Mesenchymal stem cell (in vitro differentiated cells and primary cell): ENCODE measurements at regions not wholly inside any gene's neighbourhood (a gene's known extent, or its start where the extent isn't known, plus 50 kb on each side); places are given as distances from the start of the nearest gene placed in this dataset.

Experiments
- DNase-seq: peaks from one replicate; pipeline ENCODE4 v3.0.0-alpha.2; 2013
- H2AFZ ChIP-seq: one replicate; pipeline ENCODE4 v1.6.1; 2013; ENCODE audit warnings: low read depth, mild to moderate bottlenecking, control low read depth, inconsistent platforms, low read length, moderate library complexity
- H2AK5ac ChIP-seq: 2 replicates; pipeline ENCODE4 v1.6.1; 2013; ENCODE audit warnings: low read length, moderate library complexity, mild to moderate bottlenecking, inconsistent platforms; ENCODE audit not compliant: severe bottlenecking
- H2BK120ac ChIP-seq: one replicate; pipeline ENCODE4 v1.6.1; 2013; ENCODE audit warnings: low read depth, mild to moderate bottlenecking, inconsistent platforms, low read length, moderate library complexity
- H2BK12ac ChIP-seq, 2 experiments: one replicate each; pipeline ENCODE4 v1.6.1; 2013; ENCODE audit warnings: inconsistent platforms in 2 of 2, low read length in 2 of 2, mild to moderate bottlenecking in 2 of 2, moderate library complexity in 2 of 2, control low read depth in 1 of 2
- H2BK15ac ChIP-seq: one replicate; pipeline ENCODE4 v1.6.1; 2013; ENCODE audit warnings: mild to moderate bottlenecking, low read depth, inconsistent platforms; ENCODE audit not compliant: poor library complexity, severe bottlenecking
- H2BK5ac ChIP-seq: 2 replicates; pipeline ENCODE4 v1.6.1; 2013; ENCODE audit warnings: low read depth, mild to moderate bottlenecking, low read length, control low read depth, inconsistent platforms; ENCODE audit not compliant: poor library complexity, severe bottlenecking
- H3K14ac ChIP-seq, 2 experiments: one replicate each; pipeline ENCODE4 v1.6.1; 2013; ENCODE audit warnings: inconsistent platforms in 2 of 2, low read length in 2 of 2, control low read depth in 1 of 2, mild to moderate bottlenecking in 1 of 2, moderate library complexity in 1 of 2
- H3K18ac ChIP-seq, 2 experiments: one replicate each; pipeline ENCODE4 v1.6.1; 2013; ENCODE audit warnings: inconsistent platforms in 2 of 2, low read length in 2 of 2, control low read depth in 1 of 2, low read depth in 1 of 2, mild to moderate bottlenecking in 1 of 2
- H3K23ac ChIP-seq, 2 experiments: one replicate each; pipeline ENCODE4 v1.6.1; 2013; ENCODE audit warnings: inconsistent platforms in 2 of 2, low read length in 2 of 2, mild to moderate bottlenecking in 2 of 2, moderate library complexity in 2 of 2, control low read depth in 1 of 2
- H3K27ac ChIP-seq: 2 replicates; pipeline ENCODE4 v1.5.1; 2013; ENCODE audit warnings: mild to moderate bottlenecking, moderate library complexity, low read length, control low read depth, inconsistent platforms; ENCODE audit not compliant: poor library complexity, severe bottlenecking
- H3K27me3 ChIP-seq, 2 experiments: 2 replicates each; pipeline versions ENCODE4 v1.6.1 to v1.7.0; 2013; ENCODE audit warnings: low read length in 2 of 2, mild to moderate bottlenecking in 2 of 2, moderate library complexity in 2 of 2, control low read depth in 1 of 2, inconsistent platforms in 1 of 2; ENCODE audit not compliant: control insufficient read depth in 1 of 2, insufficient read depth in 1 of 2
- H3K36me3 ChIP-seq, 2 experiments: 2 replicates each; pipeline versions ENCODE4 v1.6.1 to v1.7.0; 2013; ENCODE audit warnings: low read length in 2 of 2, control low read depth in 1 of 2, inconsistent platforms in 1 of 2, low read depth in 1 of 2, mild to moderate bottlenecking in 1 of 2; ENCODE audit not compliant: insufficient read depth in 2 of 2, control insufficient read depth in 1 of 2
- H3K4ac ChIP-seq, 2 experiments: one replicate each; pipeline ENCODE4 v1.6.1; 2013; ENCODE audit warnings: inconsistent platforms in 2 of 2, low read length in 2 of 2, mild to moderate bottlenecking in 2 of 2, moderate library complexity in 2 of 2, control low read depth in 1 of 2, low read depth in 1 of 2
- H3K4me1 ChIP-seq: 2 replicates; pipeline ENCODE4 v1.6.1; 2013; ENCODE audit warnings: low read depth, low read length, control low read depth; ENCODE audit not compliant: control insufficient read depth, insufficient read depth
- H3K4me2 ChIP-seq: 2 replicates; pipeline ENCODE4 v1.6.1; 2013; ENCODE audit warnings: low read length, mild to moderate bottlenecking, inconsistent platforms; ENCODE audit not compliant: poor library complexity, severe bottlenecking
- H3K4me3 ChIP-seq, 2 experiments: 2 replicates each; pipeline versions ENCODE4 v1.5.1 to v1.7.0; 2013; ENCODE audit warnings: low read length in 2 of 2, mild to moderate bottlenecking in 2 of 2, control low read depth in 1 of 2, low read depth in 1 of 2; ENCODE audit not compliant: insufficient read depth in 1 of 2
- H3K79me1 ChIP-seq: replicated peaks from 2 replicates; pipeline ENCODE4 v1.6.1; 2013; ENCODE audit warnings: mild to moderate bottlenecking, control low read depth, low read length, inconsistent platforms; ENCODE audit not compliant: poor library complexity, severe bottlenecking
- H3K9ac ChIP-seq: 2 replicates; pipeline ENCODE4 v1.7.0; 2013; ENCODE audit warnings: mild to moderate bottlenecking, low read length, moderate library complexity
- H3K9me3 ChIP-seq: 2 replicates; pipeline ENCODE4 v1.7.0; 2013; ENCODE audit warnings: mild to moderate bottlenecking, low read length; ENCODE audit not compliant: control insufficient read depth
- H4K8ac ChIP-seq: one replicate; pipeline ENCODE4 v1.6.1; 2013; ENCODE audit warnings: inconsistent platforms, mild to moderate bottlenecking, low read length, moderate library complexity
- H4K91ac ChIP-seq: one replicate; pipeline ENCODE4 v1.6.1; 2013; ENCODE audit warnings: mild to moderate bottlenecking, low read length, inconsistent platforms
- WGBS: methylation state at CpG from one replicate; pipeline ENCODE4 v1.1.7; 2013; ENCODE audit warnings: mixed read lengths; 5-methylcytosine and 5-hydroxymethylcytosine counted together

GRCh38 chr4:79170077-79170476, 155.8 kb downstream of the NAA11 start:
- Histone ChIP-seq H3K4me3 (no peak overlapping the region), H2AFZ (no peak overlapping the region), H3K4me1 (no peaks in the 10 kb centered on the region), H2BK5ac (no peak overlapping the region), H3K27ac (no peak overlapping the region), H3K9me3 (no peaks in the 10 kb centered on the region), H4K8ac (no peak overlapping the region), H2AK5ac (no peak overlapping the region), H2BK120ac (no peak overlapping the region), H2BK15ac (no peak overlapping the region), H3K27me3 (no peaks in the 10 kb centered on the region), H3K79me1 (no peaks in the 10 kb centered on the region), H3K18ac (no peak overlapping the region), H3K4ac (no peak overlapping the region), H3K4me2 (no peak overlapping the region), H4K91ac (no peak overlapping the region), H3K23ac (no peak overlapping the region), H3K9ac (no peak overlapping the region), H3K14ac (no peak overlapping the region), H3K36me3 (no peaks in the 10 kb centered on the region), H2BK12ac (no peak overlapping the region)
- no peak for DNase-seq
- 100% methylated on average over 1 of the region's 1 CpG for WGBS

DNA sequence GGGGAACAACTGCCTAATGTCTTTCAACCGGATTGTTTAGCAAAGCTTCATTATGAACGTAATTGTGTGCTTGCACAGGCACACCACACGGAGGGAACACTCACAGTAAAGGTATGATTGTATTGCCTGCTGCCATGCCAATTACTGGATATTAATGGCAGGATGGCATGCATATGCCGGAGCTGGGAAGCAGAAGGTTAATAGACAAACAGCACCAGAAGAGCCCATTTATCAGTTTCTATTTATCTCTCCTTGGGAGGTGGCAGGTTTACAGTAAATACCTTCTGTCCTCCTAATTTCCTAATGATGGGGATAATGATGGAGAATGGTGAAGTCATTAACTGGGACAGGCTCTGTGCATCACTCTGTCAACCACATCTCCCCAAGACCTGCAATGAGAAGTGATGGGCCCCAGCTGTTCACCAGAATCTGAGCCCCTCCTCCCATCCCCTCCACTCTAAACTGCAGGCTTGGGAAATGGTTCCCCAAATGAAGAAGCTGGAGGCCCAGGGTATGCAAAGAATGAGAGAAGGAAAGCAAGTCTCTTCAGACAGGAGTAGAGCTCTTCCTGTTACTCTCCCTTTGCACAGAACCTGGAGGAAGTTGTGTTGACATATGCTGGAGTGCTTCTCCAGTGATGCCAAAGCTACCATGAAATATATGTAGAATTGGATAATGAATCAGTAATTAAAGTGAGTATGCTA, 160.8 kb downstream of the NAA11 start:
- Histone ChIP-seq H4K8ac (no peak overlapping the region), H2AK5ac (no peak overlapping the region), H4K91ac (no peak overlapping the region), H3K27me3 (no peaks in the 10 kb centered on the region), H2BK5ac (no peak overlapping the region), H3K36me3 (no peaks in the 10 kb centered on the region), H2BK15ac (no peak overlapping the region), H2BK120ac (no peak overlapping the region), H2AFZ (no peak overlapping the region), H3K4me1 (no peaks in the 10 kb centered on the region), H3K4me3 (no peak overlapping the region), H3K18ac (peak overlapping the region in 1 of 2 experiments; percentile 21), H3K27ac (no peak overlapping the region), H3K79me1 (no peaks in the 10 kb centered on the region), H3K14ac (no peak overlapping the region), H3K9ac (no peak overlapping the region), H3K4me2 (no peak overlapping the region), H3K23ac (no peak overlapping the region), H3K9me3 (no peaks in the 10 kb centered on the region), H2BK12ac (no peak overlapping the region), H3K4ac (no peak overlapping the region)
- DNase-seq, result no peak
- 71% methylated on average over 3 of the region's 4 CpGs for WGBS

- Histone ChIP-seq H4K91ac (no peak overlapping the region), H2BK15ac (no peak overlapping the region), H2BK12ac (no peak overlapping the region), H3K4ac (no peak overlapping the region), H3K27me3 (no peaks in the 10 kb centered on the region), H3K4me2 (no peak overlapping the region), H3K14ac (no peak overlapping the region), H3K79me1 (no peaks in the 10 kb centered on the region), H3K9ac (no peak overlapping the region), H3K36me3 (no peaks in the 10 kb centered on the region), H4K8ac (no peak overlapping the region), H3K4me3 (no peak overlapping the region), H3K9me3 (no peaks in the 10 kb centered on the region), H3K23ac (no peak overlapping the region), H3K27ac (no peak overlapping the region), H2AFZ (no peak overlapping the region), H2BK120ac (no peak overlapping the region), H2AK5ac (no peak overlapping the region), H3K18ac (no peak overlapping the region), H2BK5ac (no peak overlapping the region), H3K4me1 (no peaks in the 10 kb centered on the region)
- DNase-seq, result no peak
- 76% methylated on average over 4 of the region's 4 CpGs for WGBS
These were observed 161.8 kb downstream of the NAA11 start for GRCh38 chr4:79163981-79164490.

DNA sequence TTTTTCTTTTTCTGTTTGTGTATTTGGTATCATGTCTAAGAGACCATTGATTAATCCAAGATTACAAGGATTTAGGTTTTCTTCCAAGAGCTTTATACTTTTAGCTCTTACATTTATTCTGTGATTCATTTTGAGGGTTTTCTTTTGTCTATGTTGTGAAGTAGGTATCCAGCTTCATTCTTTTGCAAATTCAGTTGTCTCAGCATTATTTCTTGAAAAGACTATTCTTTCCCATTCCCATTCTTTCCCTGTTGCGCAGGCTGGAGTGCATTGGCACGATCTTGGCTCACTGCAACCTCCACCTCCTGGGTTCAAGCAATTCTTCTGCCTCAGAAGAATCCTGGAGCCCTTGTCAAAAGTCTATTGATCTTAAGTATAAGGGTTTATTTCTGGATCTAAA, 164.9 kb downstream of the NAA11 start:
- Histone ChIP-seq H2AFZ (no peak overlapping the region), H3K23ac (no peak overlapping the region), H3K27ac (no peak overlapping the region), H3K36me3 (no peaks in the 10 kb centered on the region), H3K27me3 (no peaks in the 10 kb centered on the region), H2BK15ac (no peak overlapping the region), H2AK5ac (no peak overlapping the region), H3K14ac (no peak overlapping the region), H4K8ac (no peak overlapping the region), H3K4ac (no peak overlapping the region), H3K4me1 (no peaks in the 10 kb centered on the region), H3K4me2 (no peak overlapping the region), H3K79me1 (no peaks in the 10 kb centered on the region), H2BK5ac (no peak overlapping the region), H3K9ac (no peak overlapping the region), H3K4me3 (no peak overlapping the region), H2BK12ac (no peak overlapping the region), H2BK120ac (no peak overlapping the region), H3K9me3 (no peaks in the 10 kb centered on the region), H3K18ac (no peak overlapping the region), H4K91ac (no peak overlapping the region)
- 67% methylated on average over 2 of the region's 2 CpGs for WGBS
- DNase-seq, result no peak
